SU-DHL-6 (cell line): ENCODE measurements at regions not wholly inside any gene's neighbourhood (a gene's known extent, or its start where the extent isn't known, plus 50 kb on each side); places are given as distances from the start of the nearest gene placed in this dataset.

Experiments used
- H2AFZ ChIP-seq: fragments of 200-600 bp; sonication (generic); 2 replicates; pipeline ENCODE4 v1.6.1; 2014; ENCODE audit warnings: low read depth, mild to moderate bottlenecking, moderate library complexity, mixed read lengths, antibody characterized with exemption, low read length; ENCODE audit not compliant: severe bottlenecking
- H3F3A ChIP-seq: fragments of 200-600 bp; shearing (Covaris generic); 2 replicates; pipeline ENCODE4 v1.6.0; 2016; ENCODE audit warnings: antibody characterized with exemption, mild to moderate bottlenecking; ENCODE audit not compliant: insufficient read depth
- H3K27ac ChIP-seq: fragments of 200-600 bp; sonication (generic); 2 replicates; pipeline ENCODE4 v1.5.1; 2016; ENCODE audit warnings: low read depth, mild to moderate bottlenecking, low read length, moderate library complexity, mixed read lengths
- H3K27me3 ChIP-seq: fragments of 200-600 bp; sonication (generic), shearing (Covaris generic); 2 replicates; pipeline ENCODE4 v1.6.0; 2014; ENCODE audit warnings: mild to moderate bottlenecking, low read length
- H3K36me3 ChIP-seq: fragments of 200-600 bp; sonication (generic); 2 replicates; pipeline ENCODE4 v1.6.1; 2014; ENCODE audit warnings: mild to moderate bottlenecking, low read length, mixed read lengths
- H3K4me2 ChIP-seq: fragments of 300-600, 200-600 bp; shearing (Covaris generic), sonication (generic); 2 replicates; pipeline ENCODE4 v1.6.0; 2014; ENCODE audit warnings: low read length, low read depth, mild to moderate bottlenecking; ENCODE audit not compliant: poor library complexity, severe bottlenecking
- H3K4me3 ChIP-seq: fragments of 200-600 bp; sonication (generic); 2 replicates; pipeline ENCODE4 v1.5.1; 2014; ENCODE audit warnings: antibody characterized with exemption, low read length, mild to moderate bottlenecking, mixed read lengths; ENCODE audit not compliant: insufficient read depth, poor library complexity, severe bottlenecking
- H3K79me2 ChIP-seq: fragments of 200-600 bp; sonication (generic); 2 replicates; pipeline ENCODE4 v1.6.1; 2014; ENCODE audit warnings: mild to moderate bottlenecking, low read length, moderate library complexity; ENCODE audit not compliant: insufficient read depth
- H3K9ac ChIP-seq: fragments of 200-600 bp; sonication (generic); 2 replicates; pipeline ENCODE4 v1.7.0; 2014; ENCODE audit warnings: mild to moderate bottlenecking, low read length
- H3K9me2 ChIP-seq: fragments of 200-600 bp; sonication (generic); replicated peaks from 2 replicates; pipeline ENCODE4 v1.6.1; 2014; ENCODE audit warnings: low read length; ENCODE audit not compliant: insufficient read depth
- H3K9me3 ChIP-seq: fragments of 200-600 bp; sonication (generic); 2 replicates; pipeline ENCODE4 v1.6.1; 2014; ENCODE audit warnings: low read length, mixed read lengths; ENCODE audit not compliant: insufficient read depth
- H4K20me1 ChIP-seq: fragments of 200-600 bp; sonication (generic); 2 replicates; pipeline ENCODE4 v1.6.1; 2014; ENCODE audit warnings: low read depth, mild to moderate bottlenecking, antibody characterized with exemption, low read length, moderate library complexity, mixed read lengths
- EZH2phosphoT487 ChIP-seq: fragments of 200-600 bp; sonication (generic), shearing (Covaris generic); conservative IDR thresholded peaks from 2 replicates; pipeline ENCODE4 v1.6.1; 2018; ENCODE audit warnings: mild to moderate bottlenecking, antibody characterized with exemption, low read length, moderate library complexity, mixed read lengths
- TF ChIP-seq, protein P1 (sequence below): fragments of 200-600 bp; sonication (generic); IDR thresholded peaks from one replicate; pipeline ENCODE4 v1.5.1; 2017; ENCODE audit warnings: antibody characterized with exemption, mild to moderate bottlenecking, low read length, moderate library complexity; ENCODE audit not compliant: insufficient read depth, poor library complexity, severe bottlenecking

DNA sequence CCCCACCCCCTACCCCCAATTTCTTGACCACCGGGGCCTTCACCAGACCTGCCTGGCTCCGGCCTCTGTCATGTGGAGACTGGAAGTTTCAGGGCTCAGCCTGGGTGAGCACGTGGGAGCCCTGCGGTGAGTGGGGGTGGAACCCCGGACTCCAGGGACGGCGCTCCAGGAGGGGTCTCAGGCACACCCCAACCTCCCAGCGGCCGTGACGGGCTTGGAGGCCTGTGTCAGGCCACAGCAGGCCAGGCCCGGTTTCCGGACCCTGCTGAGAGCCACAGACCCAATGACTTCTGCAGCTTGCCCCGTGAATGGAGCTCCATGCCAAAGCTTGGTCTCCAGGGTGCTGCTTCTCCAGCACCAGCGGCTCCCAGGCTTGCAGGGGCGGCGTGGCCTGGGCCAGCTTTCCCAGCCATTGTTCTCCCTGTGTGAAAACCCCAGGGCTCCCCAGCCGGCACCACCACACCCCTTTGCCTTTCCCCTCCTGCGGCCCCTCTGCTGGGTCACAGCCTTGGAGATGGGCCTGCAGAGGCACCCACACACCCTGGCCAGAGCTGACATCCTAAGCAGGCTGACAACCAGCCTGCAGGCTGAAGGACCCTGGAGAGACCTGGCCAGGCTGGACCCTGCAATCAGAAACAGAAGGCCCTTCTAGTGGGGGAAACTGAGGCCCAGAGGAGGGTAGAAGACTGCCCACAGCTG is 186.2 kb upstream of the C14orf180 start:
- no peak overlapping the region for H3K27ac ChIP-seq
- no peak overlapping the region for H3K4me3 ChIP-seq
- no peaks in the 10 kb centered on the region for H3K79me2 ChIP-seq
- no peaks in the 10 kb centered on the region for H4K20me1 ChIP-seq
- H3K36me3 ChIP-seq: no peaks in the 10 kb centered on the region
- no peaks in the 10 kb centered on the region for H3K9me2 ChIP-seq
- TF ChIP-seq, protein P1, sequence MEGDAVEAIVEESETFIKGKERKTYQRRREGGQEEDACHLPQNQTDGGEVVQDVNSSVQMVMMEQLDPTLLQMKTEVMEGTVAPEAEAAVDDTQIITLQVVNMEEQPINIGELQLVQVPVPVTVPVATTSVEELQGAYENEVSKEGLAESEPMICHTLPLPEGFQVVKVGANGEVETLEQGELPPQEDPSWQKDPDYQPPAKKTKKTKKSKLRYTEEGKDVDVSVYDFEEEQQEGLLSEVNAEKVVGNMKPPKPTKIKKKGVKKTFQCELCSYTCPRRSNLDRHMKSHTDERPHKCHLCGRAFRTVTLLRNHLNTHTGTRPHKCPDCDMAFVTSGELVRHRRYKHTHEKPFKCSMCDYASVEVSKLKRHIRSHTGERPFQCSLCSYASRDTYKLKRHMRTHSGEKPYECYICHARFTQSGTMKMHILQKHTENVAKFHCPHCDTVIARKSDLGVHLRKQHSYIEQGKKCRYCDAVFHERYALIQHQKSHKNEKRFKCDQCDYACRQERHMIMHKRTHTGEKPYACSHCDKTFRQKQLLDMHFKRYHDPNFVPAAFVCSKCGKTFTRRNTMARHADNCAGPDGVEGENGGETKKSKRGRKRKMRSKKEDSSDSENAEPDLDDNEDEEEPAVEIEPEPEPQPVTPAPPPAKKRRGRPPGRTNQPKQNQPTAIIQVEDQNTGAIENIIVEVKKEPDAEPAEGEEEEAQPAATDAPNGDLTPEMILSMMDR: no peak
- TF ChIP-seq EZH2phosphoT487: no peak
- H2AFZ ChIP-seq: no peak overlapping the region
- no peaks in the 10 kb centered on the region; the same call in 1 of the 2 replicates for H3K9me3 ChIP-seq
- H3F3A ChIP-seq: no peaks in the 10 kb centered on the region
- H3K27me3 ChIP-seq: no peaks in the 10 kb centered on the region
- H3K4me2 ChIP-seq: no peak overlapping the region
- H3K9ac ChIP-seq: no peak overlapping the region

DNA sequence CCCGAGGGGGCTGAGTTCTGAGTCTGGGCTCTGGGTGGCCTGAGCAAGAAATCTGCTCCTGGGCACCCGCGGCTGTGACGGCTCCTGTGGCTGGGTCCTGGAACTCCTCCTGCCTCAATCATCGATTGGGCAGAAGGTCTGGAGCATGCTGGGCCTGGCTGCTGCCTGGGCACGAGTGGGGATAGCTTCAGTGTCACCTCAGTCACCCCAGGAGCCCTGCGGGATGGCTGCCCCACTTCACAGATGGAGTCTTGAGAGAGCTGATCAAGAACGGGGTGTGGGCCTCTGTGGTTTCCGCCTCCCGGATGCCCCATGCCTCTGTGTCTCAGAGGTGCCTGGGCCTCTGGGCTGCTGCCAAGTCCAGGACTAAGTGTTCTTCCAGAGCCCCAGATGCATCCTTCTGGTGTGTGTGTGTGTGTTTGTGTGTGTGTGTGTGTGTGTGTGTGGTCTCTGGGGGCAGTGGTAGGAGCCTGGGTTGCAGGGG is 185.6 kb upstream of the C14orf180 start:
- Histone ChIP-seq H3K4me3 (no peak overlapping the region), H4K20me1 (no peaks in the 10 kb centered on the region), H3F3A (no peaks in the 10 kb centered on the region), H2AFZ (no peak overlapping the region), H3K27ac (no peak overlapping the region), H3K9ac (no peak overlapping the region), H3K4me2 (no peak overlapping the region), H3K9me3 (no peaks in the 10 kb centered on the region; the same call in 1 of the 2 replicates), H3K9me2 (no peaks in the 10 kb centered on the region), H3K27me3 (no peaks in the 10 kb centered on the region), H3K79me2 (no peaks in the 10 kb centered on the region), H3K36me3 (no peaks in the 10 kb centered on the region)
- TF ChIP-seq, protein P1: no peak
- TF ChIP-seq EZH2phosphoT487: no peak

DNA sequence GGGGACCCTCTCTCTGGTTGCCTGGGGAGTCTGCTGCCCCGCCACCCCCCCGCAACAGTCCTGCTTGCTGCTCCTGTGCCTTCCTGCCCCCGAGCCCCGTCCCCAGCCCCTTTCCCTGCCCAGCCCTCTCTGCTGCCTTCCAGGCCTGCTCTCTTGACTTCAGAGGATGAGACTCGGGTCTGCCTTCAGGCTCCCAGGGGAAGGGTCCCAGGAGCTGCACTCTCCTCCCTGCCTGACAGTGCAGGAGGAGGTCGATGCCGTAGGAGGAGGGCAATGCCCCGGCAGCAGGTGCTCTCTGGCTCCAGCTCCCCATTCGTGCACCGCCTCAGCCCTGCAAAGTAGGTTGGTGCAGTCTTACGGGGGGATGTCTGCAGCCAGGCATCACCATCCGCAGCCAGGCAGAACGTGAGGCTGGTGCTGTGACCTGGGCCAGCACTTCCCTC is 185.1 kb upstream of the C14orf180 start:
- no peaks in the 10 kb centered on the region for H3K27me3 ChIP-seq
- no peaks in the 10 kb centered on the region for H3F3A ChIP-seq
- no peak overlapping the region for H2AFZ ChIP-seq
- H3K4me2 ChIP-seq: no peak overlapping the region
- no peak overlapping the region for H3K27ac ChIP-seq
- H3K79me2 ChIP-seq: no peaks in the 10 kb centered on the region
- no peak overlapping the region for H3K9ac ChIP-seq
- H3K36me3 ChIP-seq: no peaks in the 10 kb centered on the region
- H3K4me3 ChIP-seq: no peak overlapping the region
- TF ChIP-seq, protein P1: no peak
- no peak for TF ChIP-seq EZH2phosphoT487
- H3K9me2 ChIP-seq: no peaks in the 10 kb centered on the region
- no peaks in the 10 kb centered on the region; the same call in 1 of the 2 replicates for H3K9me3 ChIP-seq
- no peaks in the 10 kb centered on the region for H4K20me1 ChIP-seq
